Glomerular visceral epithelial cell (primary cell): ENCODE measurements at regions not wholly inside any gene's neighbourhood (a gene's known extent, or its start where the extent isn't known, plus 50 kb on each side); places are given as distances from the start of the nearest gene placed in this dataset.

Experiments used
- DNase-seq: peaks from one replicate; pipeline ENCODE4 v3.0.0-alpha.2; 2016; ENCODE audit errors: extremely low spot score

GRCh38 chr12:116402163-116402939 lies 124.9 kb upstream of the MED13L start:
- no peak for DNase-seq

- no peak for DNase-seq
Measured at GRCh38 chr12:116403546-116403945, 126.1 kb upstream of the MED13L start.

GRCh38 chr12:116404247-116404646 lies 126.8 kb upstream of the MED13L start:
- DNase-seq: no peak

DNA sequence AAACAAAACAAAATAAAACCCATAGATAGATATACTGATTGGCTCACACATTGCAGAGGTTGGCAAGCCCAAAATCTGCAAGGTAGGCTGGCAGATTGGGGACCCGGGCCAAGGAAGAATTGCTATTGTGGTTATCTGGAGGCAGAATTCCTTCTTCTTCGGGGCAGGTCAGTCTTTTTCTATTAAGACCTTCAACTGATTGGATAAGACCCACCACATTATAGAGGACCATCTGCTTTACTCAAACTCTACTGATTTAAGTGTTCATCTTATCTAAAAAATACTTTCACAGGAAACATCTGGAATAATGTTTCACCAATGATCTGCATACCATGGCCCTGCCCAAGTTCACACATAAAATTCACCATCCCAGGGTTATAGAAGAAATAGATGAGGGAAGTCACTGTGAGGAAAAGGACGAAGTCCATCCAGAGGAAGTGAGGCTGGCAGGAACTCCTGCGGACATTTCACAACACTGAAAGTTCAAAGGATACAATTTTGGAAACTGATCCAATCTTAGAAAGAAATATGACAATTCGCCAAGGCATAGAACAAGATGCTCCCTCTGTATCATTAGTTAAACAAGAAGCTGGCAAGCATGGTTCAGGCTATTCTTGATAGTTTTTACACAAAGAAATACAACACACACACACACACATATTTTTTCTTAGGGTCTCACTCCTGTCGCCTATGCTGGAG lies 127.6 kb upstream of the MED13L start:
- DNase-seq: no peak

- DNase-seq: no peak
Measured at GRCh38 chr12:116406529-116406928, 129.0 kb upstream of the MED13L start.

GRCh38 chr12:116408489-116409250 lies 131.2 kb upstream of the MED13L start:
- no peak for DNase-seq

DNA sequence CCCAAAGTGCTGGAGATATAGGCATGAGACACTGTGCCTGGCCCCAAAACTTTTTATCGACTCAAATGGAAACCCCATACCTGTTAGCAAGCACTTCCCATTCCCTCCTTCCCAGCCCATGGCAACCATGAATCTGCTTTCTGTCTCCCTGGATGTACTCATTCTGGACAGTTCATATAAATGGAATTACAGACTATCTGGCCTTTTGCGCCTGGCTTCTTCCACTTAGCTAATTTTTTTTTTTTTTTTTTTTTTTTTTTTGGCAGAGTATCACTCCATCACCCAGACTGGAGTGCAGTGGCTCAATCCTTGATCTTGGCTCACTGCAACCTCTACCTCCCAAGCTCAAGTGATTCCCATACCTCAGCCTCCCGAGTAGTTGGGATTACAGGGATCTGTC lies 134.5 kb upstream of the MED13L start:
- no peak for DNase-seq

DNA sequence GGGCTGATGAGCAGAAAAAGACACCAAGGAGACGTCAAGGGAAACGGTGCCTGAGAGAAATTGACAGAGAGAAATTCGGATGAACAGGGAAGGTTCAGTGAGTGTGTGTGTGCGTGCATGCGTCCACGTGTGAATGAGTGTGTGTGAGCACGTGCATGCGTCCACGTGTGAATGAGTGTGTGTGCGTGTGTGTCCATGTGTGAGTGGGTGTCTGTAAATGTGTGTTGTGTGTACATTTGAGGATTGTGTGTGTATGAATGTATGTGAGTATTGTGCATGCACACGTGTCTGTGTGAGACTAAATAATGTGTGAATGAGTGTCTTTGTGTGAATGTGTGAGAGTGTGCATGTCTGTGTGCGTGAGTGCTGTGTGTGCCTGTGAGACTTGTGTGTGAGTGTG lies 137.4 kb upstream of the MED13L start:
- no peak for DNase-seq

GRCh38 chr12:116415408-116416108 lies 138.1 kb upstream of the MED13L start:
- DNase-seq: no peak

- no peak for DNase-seq
Measured at GRCh38 chr12:116416166-116416565, 138.7 kb upstream of the MED13L start.

GRCh38 chr12:116418551-116418950 lies 140.6 kb upstream of the MAP1LC3B2 start:
- DNase-seq: no peak

GRCh38 chr12:116420227-116420880 lies 138.8 kb upstream of the MAP1LC3B2 start:
- DNase-seq: no peak

DNA sequence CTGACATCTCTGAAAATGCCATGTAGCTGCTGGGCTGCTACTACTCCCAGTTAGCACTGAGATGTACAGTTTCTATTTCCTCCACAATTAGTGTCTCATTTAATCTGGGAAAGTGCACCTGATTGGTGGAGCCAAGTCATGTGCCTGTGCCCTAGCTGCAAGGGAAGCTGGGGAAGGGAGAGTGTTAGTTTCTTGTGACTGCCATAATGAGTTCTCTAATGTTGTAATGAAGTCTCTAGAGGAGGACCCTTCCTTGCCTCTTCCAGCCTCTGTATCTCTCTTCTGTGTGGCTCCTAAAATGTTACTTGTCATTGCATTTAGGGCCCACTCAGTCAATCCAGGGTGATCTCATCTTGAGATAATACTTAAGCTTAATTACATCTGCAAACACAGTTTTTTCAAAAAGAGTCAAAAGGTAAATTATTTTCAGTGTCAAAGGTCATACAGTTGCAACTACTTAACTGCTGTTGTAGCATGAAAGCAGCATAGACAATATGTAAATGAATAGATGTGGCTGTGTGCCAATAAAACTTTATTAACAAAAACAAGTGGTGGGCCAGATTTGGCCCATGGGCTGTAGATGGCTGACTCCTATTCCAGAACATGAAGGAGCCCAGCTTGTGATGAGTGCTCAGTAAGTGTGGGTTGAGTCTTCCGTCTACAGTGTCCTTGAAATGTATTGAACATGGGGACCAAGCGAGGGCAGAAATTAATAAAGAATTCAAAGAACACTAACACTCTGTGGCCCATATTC lies 137.2 kb upstream of the MAP1LC3B2 start:
- DNase-seq: no peak

- no peak for DNase-seq
Measured at GRCh38 chr12:116423094-116423493, 136.1 kb upstream of the MAP1LC3B2 start.

DNA sequence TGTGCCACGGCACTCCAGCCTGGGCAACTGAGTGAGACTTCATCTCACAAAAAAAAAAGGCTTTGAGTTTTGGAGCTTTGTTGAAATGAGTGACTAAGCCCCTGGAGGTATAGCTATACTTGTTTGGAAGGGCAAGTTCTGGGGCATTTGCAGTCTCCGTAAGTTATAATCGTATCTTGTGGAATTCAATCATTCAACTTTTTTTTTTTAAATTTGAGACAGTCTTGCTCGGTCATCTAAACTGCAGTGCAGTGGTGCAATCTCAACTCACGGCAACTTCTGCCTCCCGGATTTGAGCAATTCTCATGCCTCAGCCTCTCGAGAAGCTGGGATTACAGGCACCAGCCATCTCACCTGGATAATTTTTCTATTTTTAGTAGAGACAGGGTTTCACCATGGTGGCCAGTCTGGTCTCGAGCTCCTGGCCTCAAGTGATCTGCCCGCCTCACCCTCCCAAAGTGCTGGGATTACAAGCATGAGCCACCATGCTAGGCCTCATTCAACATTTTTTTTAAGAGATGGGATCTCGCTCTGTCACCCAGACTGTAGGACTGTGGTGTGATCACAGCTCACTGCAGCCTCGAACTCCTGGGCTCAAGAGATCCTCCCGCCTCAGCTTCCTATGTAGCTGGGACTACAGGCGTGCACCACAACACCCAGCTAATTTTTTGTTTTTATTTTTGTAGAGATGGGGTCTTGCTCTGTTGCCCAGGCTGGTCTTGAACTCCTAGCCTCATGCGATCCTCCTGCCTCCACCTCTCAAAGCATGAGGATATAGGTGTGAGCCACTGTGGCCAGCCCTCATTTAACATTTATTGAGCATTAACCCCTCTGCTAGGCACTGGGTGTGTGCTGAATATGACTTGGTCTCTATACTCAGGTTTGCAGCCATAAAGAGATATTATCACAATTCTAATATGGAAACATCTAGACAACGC lies 133.7 kb upstream of the MAP1LC3B2 start:
- no peak for DNase-seq

- peak; percentile 91 for DNase-seq
Measured at GRCh38 chr12:116426391-116427136, 132.6 kb upstream of the MAP1LC3B2 start.

DNA sequence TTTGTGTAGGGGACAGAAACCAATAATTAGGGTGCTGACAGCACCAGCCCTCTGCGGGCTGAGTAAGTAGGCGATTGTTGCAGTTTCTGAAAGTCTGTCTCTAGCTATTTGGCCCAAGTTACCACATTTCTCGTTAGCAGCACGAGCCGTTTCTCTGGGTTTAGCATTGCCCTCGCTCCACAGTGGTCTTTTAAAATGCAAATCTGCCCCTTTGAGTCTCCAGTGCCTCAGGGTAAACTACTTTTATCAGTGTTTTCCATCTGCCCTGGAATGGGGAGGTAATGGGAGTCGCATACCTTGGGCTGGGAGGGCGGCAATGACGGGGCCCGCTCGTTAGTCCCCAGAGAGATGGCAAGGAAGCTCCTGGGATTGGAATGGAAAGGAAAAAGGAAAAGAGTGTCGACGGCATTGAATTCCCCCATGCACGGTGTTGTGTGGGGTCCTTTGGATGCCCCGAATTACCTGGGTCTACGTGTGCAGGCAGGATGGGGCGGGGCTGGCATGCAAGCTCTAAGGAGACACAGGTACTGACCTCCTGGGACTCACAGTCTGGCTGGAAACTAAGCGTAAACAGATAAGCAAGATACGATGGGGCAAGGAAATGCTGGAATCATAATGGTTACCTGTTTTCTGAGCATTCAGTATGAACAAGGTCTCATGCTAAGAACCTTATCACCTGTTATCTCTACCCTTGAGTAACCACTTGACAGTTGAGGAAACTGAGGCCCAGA lies 131.8 kb upstream of the MAP1LC3B2 start:
- no peak for DNase-seq

DNA sequence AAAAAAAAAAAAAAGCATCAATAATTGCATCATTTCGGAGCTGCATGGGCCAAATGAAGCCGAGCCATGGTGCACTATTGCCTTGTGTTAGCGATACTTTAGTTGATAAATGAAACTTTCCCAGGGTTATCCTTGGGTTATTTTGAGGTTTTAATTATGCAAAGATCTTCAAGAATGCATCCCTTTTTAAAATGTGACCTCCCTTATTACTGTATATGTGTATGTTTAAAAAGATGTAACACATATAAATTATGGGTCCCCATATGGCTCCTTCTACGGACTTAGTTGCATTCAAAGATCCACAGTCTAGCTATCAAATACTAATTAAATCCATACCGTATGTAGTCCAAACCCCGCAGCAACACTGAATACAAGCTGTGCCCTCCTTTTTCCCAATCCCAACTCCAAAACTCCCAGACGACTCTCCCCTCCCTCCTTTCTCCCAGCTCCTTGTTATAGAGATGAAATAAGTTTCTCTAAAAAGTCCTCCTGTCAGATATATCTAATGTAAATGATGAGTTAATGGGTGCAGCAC lies 129.3 kb upstream of the MAP1LC3B2 start:
- no peak for DNase-seq
